ENCODE measurements at regions not wholly inside any gene's neighbourhood (a gene's known extent, or its start where the extent isn't known, plus 50 kb on each side); places are given as distances from the start of the nearest gene placed in this dataset.

- no peak for DNase-seq (ENCODE audit: low spot score)
Observed at GRCh38 chr2:45275242-45275805, 266.1 kb upstream of the SIX2 start.

DNA sequence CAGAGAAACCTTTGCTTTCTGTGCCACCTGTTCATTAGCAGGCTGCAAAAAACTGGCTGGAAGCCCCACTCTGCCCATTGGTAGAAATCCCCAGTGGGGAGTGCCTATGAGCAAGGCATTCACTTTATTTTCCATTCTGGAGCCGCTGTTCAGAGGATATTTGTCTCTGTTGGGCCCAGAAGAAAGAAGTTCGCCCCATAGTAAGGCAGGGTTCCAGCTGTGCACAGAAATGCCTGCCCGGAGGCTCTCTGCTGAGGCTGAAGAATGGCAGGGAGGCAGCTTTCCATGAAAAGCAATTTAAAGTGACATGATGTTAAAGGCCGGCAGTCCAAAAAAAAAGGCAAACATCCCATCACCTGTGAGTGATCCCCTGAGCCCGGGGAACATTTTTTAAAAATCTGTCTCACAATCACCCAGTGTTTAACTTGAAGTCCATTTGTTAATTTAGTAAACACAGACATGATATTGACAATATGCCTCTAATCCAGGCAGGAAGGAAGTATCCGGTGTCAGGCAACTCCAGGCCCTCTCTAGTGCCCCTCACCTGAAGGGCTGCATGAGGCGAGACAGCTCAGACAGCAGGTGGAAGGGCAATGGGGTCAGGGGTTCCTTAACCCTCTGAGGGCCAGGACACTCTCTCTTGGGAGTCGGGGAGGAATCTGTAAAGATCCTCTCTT, 265.1 kb upstream of the SIX2 start:
- DNase-seq (ENCODE audit: low spot score) = no peak

- no peak for DNase-seq (ENCODE audit: low spot score)
Observed at GRCh38 chr2:45273412-45274249, 264.4 kb upstream of the SIX2 start.

GRCh38 chr2:45272549-45273265, 263.5 kb upstream of the SIX2 start:
- DNase-seq (ENCODE audit: low spot score) = no peak

DNA sequence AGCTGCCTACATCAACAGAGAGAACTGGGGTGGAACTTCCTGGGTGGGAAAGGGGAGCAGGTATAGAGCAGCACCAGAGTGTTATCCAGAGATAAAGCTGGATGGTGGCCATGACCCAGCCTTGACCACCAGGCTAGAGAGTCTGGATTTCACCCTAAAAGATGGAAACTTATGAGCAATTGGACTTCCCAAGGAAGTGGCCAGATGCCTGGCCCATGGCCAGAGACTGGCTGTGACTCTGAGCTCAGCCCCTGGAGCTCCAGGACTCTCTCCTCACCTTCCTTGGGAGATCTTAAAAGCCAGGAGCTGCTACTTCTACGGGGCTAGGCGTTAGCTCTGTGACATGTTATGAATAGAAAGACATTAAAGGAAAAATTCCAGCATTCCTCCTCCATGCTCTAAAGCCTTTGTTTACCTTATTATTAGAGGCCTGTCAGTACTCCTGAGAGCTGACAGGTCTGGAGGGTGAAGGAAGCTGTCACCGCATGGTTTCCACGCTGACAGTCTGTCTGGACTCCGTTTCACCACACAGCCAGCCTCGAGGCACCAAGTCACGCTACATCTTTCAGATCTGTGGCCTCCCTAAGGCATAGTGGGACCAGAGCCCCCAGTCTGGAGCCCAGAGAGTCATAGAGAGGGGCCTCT, 260.0 kb upstream of the SIX2 start:
- DNase-seq (ENCODE audit: low spot score) = no peak

DNA sequence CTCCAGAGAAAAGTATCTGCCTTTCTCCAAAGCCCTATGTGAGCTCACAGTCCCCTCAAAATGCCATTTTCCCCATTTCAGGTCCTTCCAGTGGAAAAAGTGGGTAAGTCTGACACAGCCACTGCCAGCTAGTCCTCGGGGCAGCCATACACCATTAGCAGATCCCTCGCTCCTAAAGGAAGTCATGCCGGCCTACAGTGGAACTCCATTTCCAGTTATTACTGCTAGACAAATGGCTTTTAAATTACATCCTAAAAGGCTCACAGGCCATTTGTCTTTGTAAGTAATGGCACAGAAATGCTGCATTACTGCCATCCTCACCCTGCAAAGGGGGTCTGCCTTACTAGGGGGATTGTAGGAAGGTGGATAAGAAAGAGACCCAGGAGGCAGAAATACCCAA, 259.4 kb upstream of the SIX2 start:
- no peak for DNase-seq (ENCODE audit: low spot score)

GRCh38 chr2:45267062-45267792, 258.0 kb upstream of the SIX2 start:
- no peak for DNase-seq (ENCODE audit: low spot score)

- DNase-seq (ENCODE audit: low spot score) = no peak
Observed at GRCh38 chr2:45265336-45265735, 256.1 kb upstream of the SIX2 start.

- DNase-seq (ENCODE audit: low spot score) = no peak
Observed at GRCh38 chr2:45264227-45265225, 255.3 kb upstream of the SIX2 start.

DNA sequence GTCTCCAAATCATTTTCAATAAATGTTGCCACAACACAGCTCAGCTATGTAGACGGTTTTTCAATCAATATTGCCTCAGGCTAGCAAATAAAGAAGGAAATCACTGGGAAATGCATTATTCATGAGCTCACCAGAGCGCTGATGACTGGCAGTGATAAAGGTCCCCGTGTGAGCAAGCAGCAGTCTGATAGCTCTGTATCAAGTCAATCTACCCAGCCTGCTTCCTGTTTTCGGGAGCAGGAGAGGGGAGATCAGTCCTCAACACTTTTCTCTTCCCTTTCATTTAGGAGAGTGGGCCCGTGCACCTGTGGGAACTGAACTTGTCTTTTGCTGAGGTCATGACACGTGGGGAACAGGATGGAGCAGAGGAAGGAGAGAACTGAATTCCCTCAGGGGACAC, 253.9 kb upstream of the SIX2 start:
- DNase-seq (ENCODE audit: low spot score) = no peak

DNA sequence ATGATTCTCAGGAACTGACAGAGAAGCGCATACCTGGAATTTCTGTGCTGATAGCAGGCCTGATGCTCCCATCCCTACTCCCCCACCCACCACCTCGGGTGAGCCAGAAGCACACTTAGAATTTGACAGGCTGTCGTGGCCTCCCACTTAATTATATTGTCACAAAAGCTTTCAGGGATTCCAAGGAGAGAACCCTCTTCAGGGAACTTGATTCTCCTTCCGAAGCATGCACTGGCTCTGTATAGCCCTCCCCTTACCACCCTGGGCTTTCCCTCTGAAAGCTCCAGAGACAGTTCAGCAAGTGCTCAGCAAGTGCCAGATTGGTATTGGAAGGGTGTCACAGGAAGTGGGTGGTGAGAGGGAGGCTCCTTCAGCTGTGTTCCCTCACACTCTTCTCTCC, 252.5 kb upstream of the SIX2 start:
- DNase-seq (ENCODE audit: low spot score) = no peak

- no peak for DNase-seq (ENCODE audit: low spot score)
Observed at GRCh38 chr2:45260946-45261345, 251.7 kb upstream of the SIX2 start.

DNA sequence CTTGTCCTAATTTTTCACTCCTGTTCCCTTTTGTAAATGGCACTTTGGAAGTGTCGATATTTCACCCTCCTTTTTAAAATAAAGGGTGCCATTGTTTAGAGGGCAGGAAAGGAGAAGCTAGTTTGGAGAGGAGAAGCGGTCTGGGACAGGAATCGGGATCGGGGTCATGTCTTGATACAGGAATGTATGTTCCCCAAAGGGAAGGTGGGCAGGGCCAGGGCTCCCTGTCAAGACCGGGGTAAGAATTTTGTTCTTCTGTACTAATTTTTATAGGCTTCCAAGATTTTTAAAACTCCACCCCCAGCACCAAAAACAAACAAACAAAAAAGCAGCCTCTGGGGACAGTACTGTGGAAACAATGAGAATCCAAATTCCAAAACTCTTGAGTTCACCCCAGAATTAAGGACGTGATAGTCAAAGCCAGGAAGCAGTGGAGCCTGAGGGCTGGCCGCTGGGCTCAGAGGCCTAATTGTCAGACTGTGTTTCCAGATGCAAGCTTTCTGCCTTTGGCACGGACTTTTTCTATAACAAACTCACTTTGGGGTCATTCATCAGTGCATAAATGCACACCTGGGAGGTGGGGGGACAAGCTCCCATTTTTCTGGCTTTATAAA, 250.4 kb upstream of the SIX2 start:
- DNase-seq (ENCODE audit: low spot score) = no peak

- no peak for DNase-seq (ENCODE audit: low spot score)
Observed at GRCh38 chr2:45259138-45259537, 249.9 kb upstream of the SIX2 start.

- DNase-seq (ENCODE audit: low spot score) = no peak
Observed at GRCh38 chr2:45258311-45258710, 249.1 kb upstream of the SIX2 start.

DNA sequence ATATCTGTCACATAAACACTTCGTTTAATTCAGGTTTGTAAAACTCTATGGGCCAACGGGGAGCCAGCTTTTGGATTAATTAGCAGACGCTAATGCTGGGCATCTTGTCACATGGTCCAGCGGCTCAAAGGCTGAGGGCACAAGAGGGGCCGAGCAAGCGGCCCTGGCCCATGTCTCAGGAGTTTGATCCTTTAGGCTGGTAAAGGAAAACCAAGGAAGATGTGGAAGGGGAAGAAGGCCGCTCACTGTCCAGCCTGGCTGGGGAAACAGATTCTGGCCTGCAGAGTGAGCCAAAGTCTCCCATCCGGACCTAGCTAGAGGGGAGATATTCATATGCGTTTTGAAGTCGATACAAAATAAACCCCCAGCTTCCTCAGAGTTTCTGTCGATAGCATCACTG, 248.6 kb upstream of the SIX2 start:
- DNase-seq (ENCODE audit: low spot score) = no peak

DNA sequence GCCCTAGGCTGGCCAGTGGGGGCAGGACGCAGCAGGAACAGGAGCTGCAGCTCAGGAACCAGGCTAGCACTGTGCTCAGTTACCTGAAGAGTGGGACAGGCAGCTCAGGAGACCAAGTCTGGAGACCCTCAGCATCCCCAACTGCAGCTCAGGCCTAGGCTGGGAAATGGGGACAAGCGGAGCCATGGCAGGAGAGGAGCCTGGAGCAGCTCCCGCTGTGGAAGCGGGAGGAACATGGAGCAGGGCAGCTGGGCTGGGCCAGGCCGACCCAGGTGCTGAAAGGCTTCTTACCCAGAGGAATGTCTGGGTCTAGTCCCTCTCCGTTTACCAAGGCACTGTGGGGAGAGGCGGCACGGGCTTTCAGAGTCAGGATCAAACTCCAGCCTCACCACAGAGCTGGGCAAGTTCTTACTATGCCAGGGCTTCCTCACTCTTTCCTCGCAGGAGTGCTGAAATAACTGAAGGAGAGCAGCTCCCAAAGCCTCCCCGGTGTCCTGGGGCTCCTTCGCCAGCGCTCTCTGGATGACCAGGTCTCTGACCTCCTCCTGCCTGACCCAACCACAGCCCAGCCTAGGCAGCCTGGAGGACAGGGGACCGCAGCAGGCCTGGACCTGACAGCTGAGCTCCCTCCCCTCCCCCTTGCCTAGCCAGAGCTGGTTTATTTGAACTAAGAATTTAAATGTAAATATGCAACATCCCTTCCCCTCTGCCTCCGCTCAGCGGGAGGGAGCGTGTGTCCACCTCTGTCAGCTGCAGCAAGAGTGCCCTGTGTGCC, 247.8 kb upstream of the SIX2 start:
- peak; percentile 37 for DNase-seq (ENCODE audit: low spot score)

- DNase-seq (ENCODE audit: low spot score) = no peak
Observed at GRCh38 chr2:45256173-45256866, 247.1 kb upstream of the SIX2 start.

Data from H4 (cell line).